ENCODE measurements at regions not wholly inside any gene's neighbourhood (a gene's known extent, or its start where the extent isn't known, plus 50 kb on each side); places are given as distances from the start of the nearest gene placed in this dataset.

DNA sequence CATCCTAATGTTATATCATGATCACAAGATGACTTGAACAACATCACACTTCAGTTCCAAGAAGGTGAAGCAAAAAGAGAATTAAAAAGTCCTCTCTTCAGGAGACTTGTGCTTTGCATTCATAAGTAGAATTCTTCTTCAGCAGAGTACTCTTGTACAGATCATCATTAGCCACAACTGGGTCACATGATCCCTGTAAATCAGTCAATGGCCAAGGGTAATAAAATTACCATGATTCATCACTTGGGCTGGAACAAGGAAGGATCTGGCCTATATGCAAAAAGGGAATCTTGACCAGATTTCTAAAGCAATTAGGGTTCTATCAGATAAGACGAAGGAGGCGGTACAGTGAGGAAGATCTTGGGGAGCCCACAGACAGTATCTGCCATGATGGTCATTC lies 458.0 kb upstream of the DEPDC1 start:
- TF ChIP-seq POLR2AphosphoS5 (IDR thresholded peaks at IDR 0.05; ENCODE audit: low read depth, low read length) (no peak), POLR2A (IDR thresholded peaks at IDR 0.05; ENCODE audit: low read depth, low read length) (no peak)

Measured in GM12892 (cell line).